Karpas-422 (cell line): ENCODE measurements at regions not wholly inside any gene's neighbourhood (a gene's known extent, or its start where the extent isn't known, plus 50 kb on each side); places are given as distances from the start of the nearest gene placed in this dataset.

Experiments used
- DNase-seq: peaks from one replicate; pipeline ENCODE4 v3.0.0-alpha.2; 2015
- H2AFZ ChIP-seq: fragments of 200-600 bp; sonication (generic); 2 replicates; pipeline ENCODE4 v1.6.1; 2014; ENCODE audit warnings: antibody characterized with exemption, low read length, mixed read lengths
- H3K27ac ChIP-seq: fragments of 200-600 bp; sonication (generic); 2 replicates; pipeline ENCODE4 v1.5.1; 2014; ENCODE audit warnings: mild to moderate bottlenecking, low read length, moderate library complexity
- H3K27me3 ChIP-seq: fragments of 200-600 bp; sonication (generic); 2 replicates; pipeline ENCODE4 v1.6.1; 2014; ENCODE audit warnings: low read length, mixed read lengths
- H3K36me3 ChIP-seq: fragments of 200-600 bp; sonication (generic); 2 replicates; pipeline ENCODE4 v1.6.1; 2014; ENCODE audit warnings: low read length, mixed read lengths; ENCODE audit not compliant: insufficient read depth
- H3K4me1 ChIP-seq: fragments of 200-600 bp; sonication (generic); 2 replicates; pipeline ENCODE4 v1.6.1; 2014; ENCODE audit warnings: mild to moderate bottlenecking, low read length, mixed read lengths
- H3K4me2 ChIP-seq: fragments of 200-600 bp; sonication (generic); 2 replicates; pipeline ENCODE4 v1.6.1; 2014; ENCODE audit warnings: low read length, low read depth, mild to moderate bottlenecking; ENCODE audit not compliant: poor library complexity, severe bottlenecking
- H3K4me3 ChIP-seq: fragments of 200-600 bp; sonication (generic); 2 replicates; pipeline ENCODE4 v1.5.1; 2014; ENCODE audit warnings: mild to moderate bottlenecking, antibody characterized with exemption, low read length, mixed read lengths
- H3K79me2 ChIP-seq: fragments of 200-600 bp; sonication (generic); 2 replicates; pipeline ENCODE4 v1.6.1; 2014; ENCODE audit warnings: mild to moderate bottlenecking, low read length, mixed read lengths
- H3K9ac ChIP-seq: fragments of 200-600 bp; sonication (generic); 2 replicates; pipeline ENCODE4 v1.6.0; 2014; ENCODE audit warnings: low read length
- H3K9me2 ChIP-seq: fragments of 200-600 bp; sonication (generic), shearing (Covaris generic); replicated peaks from 2 replicates; pipeline ENCODE4 v1.6.0; 2014; ENCODE audit warnings: mild to moderate bottlenecking, low read length, moderate library complexity; ENCODE audit not compliant: insufficient read depth
- H3K9me3 ChIP-seq: fragments of 300-700, 200-600 bp; sonication (generic); 2 replicates; pipeline ENCODE4 v1.6.1; 2014; ENCODE audit warnings: low read length, mixed read lengths
- H4K20me1 ChIP-seq: fragments of 200-600 bp; sonication (generic); 2 replicates; pipeline ENCODE4 v1.6.1; 2014; ENCODE audit warnings: mild to moderate bottlenecking, antibody characterized with exemption, low read length, low read depth; ENCODE audit not compliant: insufficient read depth

DNA sequence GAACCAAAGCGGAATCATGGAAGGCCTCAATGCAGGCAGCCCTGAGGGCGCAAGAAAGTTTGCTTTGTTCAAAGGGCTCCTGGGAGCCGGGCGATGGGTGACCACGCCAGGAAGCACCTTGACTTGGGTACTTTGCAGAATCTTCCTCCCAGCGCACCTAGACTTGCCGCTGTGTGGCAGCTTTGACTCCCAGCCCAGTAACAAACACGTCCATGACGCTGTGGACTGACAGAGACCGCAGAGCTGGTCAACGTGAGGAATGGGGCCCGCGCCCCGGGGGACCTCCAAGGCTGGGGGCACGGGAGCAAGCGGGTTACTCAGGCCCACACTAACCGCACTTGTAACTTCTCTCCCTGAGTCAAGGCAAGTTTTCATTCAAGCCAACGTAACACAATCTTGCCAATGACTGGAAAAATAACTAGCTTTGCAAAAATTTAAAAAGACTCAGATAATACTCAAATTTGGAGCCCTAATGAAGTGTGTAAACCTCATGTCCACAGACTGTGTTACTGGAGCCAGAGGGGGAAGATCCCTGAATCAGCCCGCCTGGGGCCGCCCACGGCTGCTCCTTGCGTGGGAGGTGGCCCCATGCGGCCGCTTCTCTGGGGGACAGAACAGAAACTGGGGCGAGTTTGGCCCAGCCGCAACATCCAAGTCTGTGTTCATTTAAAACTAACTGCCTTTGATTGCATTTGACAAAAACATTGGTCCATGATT lies 130.8 kb downstream of the DNAJB6 start:
- Histone ChIP-seq H3K4me3 (no peak overlapping the region), H2AFZ (no peak overlapping the region), H4K20me1 (no peaks in the 10 kb centered on the region), H3K9ac (no peak overlapping the region), H3K79me2 (no peaks in the 10 kb centered on the region), H3K4me1 (no peaks in the 10 kb centered on the region), H3K27ac (no peak overlapping the region), H3K4me2 (no peak overlapping the region), H3K9me2 (no peaks in the 10 kb centered on the region), H3K9me3 (no peaks in the 10 kb centered on the region), H3K27me3 (no peaks in the 10 kb centered on the region), H3K36me3 (no peaks in the 10 kb centered on the region)
- DNase-seq, result no peak

DNA sequence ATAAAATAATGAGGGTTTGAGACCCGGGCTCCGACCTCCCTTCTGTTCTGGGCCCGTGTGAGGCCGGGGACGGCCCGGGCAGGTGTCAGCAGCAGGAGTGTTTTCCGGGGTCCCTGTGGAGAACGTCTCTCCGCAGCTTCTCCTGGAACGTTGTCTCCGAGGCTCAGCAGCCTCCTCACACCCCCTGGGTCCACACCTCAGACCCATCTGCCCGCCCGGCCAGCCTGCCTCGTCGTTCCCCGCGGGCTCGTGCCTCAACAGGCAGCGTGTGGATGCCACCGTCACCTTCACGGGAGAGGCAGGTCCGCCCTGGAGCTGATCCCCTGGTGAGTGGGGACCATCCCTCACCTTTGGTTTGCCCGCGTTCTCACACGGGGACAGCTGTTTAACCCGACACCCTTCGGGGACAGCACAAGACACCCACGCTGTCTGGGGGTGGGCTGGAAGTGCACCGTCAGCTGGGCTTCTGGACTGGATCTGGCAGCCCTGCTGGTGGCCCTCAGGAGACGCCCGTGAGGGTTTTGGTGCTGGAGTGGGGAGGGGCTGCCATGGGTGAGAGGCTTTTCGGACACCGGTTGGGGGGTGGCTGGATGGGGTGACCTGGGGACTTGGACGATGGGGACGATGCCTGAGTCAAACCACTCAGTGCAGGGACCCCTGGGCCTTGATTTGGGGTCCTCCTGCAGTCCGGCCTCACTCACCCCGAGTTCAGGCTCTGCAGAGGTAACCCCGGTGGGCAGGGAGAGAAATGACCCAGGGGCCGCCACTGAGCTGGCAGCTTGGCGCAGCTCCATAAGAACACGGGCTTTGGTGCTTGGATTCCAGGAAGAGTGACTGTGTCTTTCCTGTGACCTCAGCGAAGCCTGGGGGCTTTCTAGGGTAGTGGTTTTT lies 131.7 kb downstream of the DNAJB6 start:
- no peak for DNase-seq
- Histone ChIP-seq H3K4me3 (no peak overlapping the region), H3K9ac (no peak overlapping the region), H3K4me1 (no peaks in the 10 kb centered on the region), H3K79me2 (no peaks in the 10 kb centered on the region), H2AFZ (no peak overlapping the region), H3K9me3 (no peaks in the 10 kb centered on the region; the same call in 1 of the 2 replicates), H4K20me1 (no peaks in the 10 kb centered on the region), H3K4me2 (no peak overlapping the region), H3K36me3 (no peaks in the 10 kb centered on the region), H3K9me2 (no peaks in the 10 kb centered on the region), H3K27ac (no peak overlapping the region), H3K27me3 (no peaks in the 10 kb centered on the region; the same call in 1 of the 2 replicates)

DNA sequence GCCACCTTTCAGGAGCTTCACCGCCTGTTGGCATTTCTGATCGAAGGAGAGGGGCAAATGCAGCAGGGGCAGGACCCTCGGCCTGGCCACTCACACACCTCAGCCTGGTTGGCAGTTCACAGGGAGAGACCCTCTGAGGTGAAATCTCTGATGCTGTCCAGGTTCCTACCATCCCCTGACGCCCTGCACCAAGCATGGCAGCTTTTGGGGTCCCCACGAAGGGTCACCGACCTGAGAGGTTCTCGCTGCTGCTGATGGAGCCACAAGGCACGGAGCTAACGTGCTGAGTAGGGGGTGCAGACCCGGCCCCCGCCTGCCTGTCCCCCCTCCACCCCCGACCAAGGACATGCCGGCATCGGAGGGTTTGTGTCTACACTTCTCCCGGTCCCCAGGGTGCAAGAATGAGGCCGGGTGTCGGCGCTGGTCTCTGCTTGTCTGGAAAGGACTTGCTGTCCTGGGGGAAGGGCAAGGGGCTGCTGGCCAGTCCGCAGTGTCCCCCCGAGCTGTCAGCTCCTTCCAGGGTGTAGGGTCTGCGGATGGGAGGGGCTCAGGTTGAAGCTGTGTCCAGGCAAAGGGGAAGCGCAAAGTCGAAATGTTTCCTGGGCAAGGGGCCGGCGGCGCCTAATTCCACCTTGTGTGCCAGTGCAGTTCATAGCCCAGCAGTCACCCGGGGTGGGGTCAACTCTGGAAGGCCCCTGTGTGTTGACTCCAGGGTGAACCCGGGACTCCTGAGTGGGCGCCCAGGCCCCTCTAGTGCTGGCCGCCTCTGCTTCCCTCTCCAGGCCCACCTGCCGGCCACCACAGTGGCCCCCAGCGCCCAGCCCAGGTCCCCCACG lies 132.6 kb downstream of the DNAJB6 start:
- H3K27me3 ChIP-seq, result no peaks in the 10 kb centered on the region; the same call in 1 of the 2 replicates
- no peak for DNase-seq
- H3K27ac ChIP-seq, result no peak overlapping the region
- H3K9me2 ChIP-seq, result no peaks in the 10 kb centered on the region
- H3K4me1 ChIP-seq, result no peaks in the 10 kb centered on the region
- H3K9me3 ChIP-seq, result no peaks in the 10 kb centered on the region; the same call in 1 of the 2 replicates
- H2AFZ ChIP-seq, result no peak overlapping the region
- H3K36me3 ChIP-seq, result no peaks in the 10 kb centered on the region
- no peaks in the 10 kb centered on the region for H3K79me2 ChIP-seq
- no peak overlapping the region for H3K4me3 ChIP-seq
- no peak overlapping the region for H3K4me2 ChIP-seq
- no peaks in the 10 kb centered on the region for H4K20me1 ChIP-seq
- H3K9ac ChIP-seq, result no peak overlapping the region

DNA sequence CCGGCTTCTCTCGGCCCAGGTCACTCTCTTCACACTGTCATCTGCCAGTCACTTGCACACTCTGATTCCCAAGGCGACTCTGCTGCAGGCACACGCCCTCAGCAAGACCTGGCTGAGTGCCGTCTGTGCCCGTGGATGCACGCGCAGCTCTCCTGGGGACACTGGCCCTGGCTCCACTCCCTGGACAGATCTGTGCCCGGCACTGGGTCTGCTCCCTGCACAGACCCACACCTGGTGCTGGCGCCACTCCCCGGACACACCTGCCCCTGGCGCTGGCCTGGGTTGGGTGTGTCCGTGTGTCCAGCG lies 133.2 kb downstream of the DNAJB6 start:
- H3K4me1 ChIP-seq, result no peaks in the 10 kb centered on the region

DNA sequence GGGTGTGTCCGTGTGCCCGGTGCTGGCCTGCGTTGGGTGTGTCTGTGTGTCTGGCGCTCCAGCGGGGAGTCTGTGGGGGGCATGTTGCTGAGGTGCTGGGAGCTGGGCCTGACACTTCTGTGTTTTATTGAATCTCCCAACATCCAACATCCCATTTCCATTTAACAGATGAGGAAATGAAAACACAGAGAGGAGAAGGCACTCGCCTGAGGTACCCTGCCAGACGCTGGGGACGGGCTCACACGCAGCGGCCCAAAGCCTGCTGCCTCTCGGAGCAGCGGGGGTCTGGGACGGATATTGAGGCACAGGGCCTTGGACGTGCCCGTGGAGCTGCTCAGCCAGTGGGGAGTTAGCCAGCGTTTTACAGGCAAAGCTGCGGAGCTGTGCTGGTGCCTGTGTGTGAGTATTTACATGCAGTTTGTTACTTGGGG lies 133.9 kb downstream of the DNAJB6 start:
- no peak overlapping the region for H3K27ac ChIP-seq
- H3K79me2 ChIP-seq, result no peaks in the 10 kb centered on the region

More for the DNA sequence above, 133.2 kb downstream of the DNAJB6 start:
- Histone ChIP-seq H3K4me2 (no peak overlapping the region), H3K9ac (no peak overlapping the region), H2AFZ (no peak overlapping the region), H3K79me2 (no peaks in the 10 kb centered on the region), H3K9me3 (no peaks in the 10 kb centered on the region; the same call in 1 of the 2 replicates), H4K20me1 (no peaks in the 10 kb centered on the region), H3K4me3 (no peak overlapping the region), H3K27me3 (no peaks in the 10 kb centered on the region; the same call in 1 of the 2 replicates), H3K9me2 (no peaks in the 10 kb centered on the region), H3K27ac (no peak overlapping the region), H3K36me3 (no peaks in the 10 kb centered on the region)
- DNase-seq, result no peak

DNA sequence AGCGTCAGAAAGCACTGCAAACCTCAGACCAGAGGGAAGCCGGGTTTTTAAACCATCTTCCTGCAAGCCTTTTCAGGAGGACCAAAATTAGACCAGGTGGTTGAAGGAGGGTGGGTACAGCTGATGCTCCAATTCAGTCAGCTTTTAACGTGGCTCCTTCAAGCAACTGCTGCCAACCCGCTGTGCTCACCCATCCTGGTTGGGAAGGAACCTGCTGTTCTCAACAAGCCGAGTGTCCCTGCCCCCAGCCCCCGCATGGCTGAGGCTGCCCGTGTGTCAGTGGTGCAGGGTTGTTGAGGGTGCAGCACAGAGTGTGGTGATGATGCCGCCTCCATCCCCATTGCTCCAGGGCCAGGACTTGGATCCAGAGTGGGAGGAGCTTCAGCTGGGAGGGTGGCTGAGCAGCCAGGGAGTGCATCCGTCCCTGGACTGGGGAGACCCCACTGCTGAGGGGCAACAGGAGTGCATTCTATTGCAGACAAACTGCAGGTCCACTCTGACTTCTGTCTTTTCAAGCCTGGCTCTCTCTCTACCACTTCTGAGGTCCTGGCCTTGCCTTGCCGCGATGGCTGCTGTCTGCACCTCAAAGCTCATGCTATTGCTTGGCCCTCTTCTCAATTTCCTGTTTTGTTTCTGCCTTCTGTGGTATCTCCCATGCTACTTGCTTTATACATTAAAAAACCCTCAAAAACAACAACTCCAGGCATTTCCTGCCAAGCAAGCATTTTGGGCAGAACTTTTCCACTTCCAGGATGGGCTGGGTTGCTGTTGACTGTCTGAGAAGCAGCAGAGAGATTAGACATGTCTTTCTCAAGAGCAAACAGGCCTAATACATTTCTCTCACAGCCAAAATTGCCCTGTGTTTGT lies 134.7 kb downstream of the DNAJB6 start:
- Histone ChIP-seq H3K27ac (no peak overlapping the region), H3K36me3 (no peaks in the 10 kb centered on the region), H3K9me3 (no peaks in the 10 kb centered on the region; the same call in 1 of the 2 replicates), H2AFZ (no peak overlapping the region), H3K79me2 (no peaks in the 10 kb centered on the region), H3K4me1 (no peaks in the 10 kb centered on the region), H3K9ac (no peak overlapping the region), H3K4me2 (no peak overlapping the region), H3K9me2 (no peaks in the 10 kb centered on the region), H4K20me1 (no peaks in the 10 kb centered on the region), H3K4me3 (no peak overlapping the region), H3K27me3 (no peaks in the 10 kb centered on the region; the same call in 1 of the 2 replicates)
- DNase-seq, result no peak

More for the DNA sequence above, 133.9 kb downstream of the DNAJB6 start:
- Histone ChIP-seq H3K4me2 (no peak overlapping the region), H4K20me1 (no peaks in the 10 kb centered on the region), H3K4me1 (no peaks in the 10 kb centered on the region), H2AFZ (no peak overlapping the region), H3K4me3 (no peak overlapping the region), H3K27me3 (no peaks in the 10 kb centered on the region; the same call in 1 of the 2 replicates), H3K9ac (no peak overlapping the region), H3K9me3 (no peaks in the 10 kb centered on the region; the same call in 1 of the 2 replicates), H3K9me2 (no peaks in the 10 kb centered on the region), H3K36me3 (no peaks in the 10 kb centered on the region)
- DNase-seq, result no peak

DNA sequence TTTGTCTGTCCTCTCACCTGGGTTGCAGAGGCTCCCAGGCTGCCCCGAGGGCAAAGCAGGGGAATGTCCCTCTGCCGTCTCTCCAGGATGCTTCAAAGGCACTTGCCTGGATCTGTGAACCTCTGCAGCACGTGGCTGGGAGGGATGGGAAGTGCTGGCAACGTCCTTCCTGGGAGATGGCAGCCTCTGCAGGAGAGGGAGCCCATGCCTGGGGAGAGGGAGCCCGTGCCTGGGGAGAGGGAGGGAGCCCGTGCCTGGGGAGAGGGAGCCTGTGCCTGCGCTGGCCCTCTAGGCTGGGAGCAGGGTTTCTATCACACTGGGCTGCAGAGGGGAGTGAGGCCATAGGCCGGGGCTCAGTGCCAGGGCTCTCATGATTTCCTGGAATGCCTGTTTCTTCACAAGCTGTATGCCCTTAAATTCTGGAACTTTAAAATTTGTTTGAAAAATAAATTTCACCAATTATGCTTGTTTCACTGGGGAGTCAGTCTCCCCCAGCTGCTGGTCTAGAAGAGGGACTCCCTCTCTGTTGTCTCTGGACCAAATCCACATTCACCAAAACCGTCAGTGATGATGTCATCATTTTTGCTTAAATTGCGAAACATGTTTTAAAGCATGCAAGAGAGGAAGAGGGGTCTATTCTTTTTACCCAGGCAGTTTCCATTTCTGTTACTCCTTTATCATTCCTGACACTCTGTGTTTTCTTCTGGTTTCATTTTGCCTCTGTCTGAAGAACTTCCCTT lies 135.7 kb downstream of the DNAJB6 start:
- Histone ChIP-seq H3K4me3 (no peak overlapping the region), H3K27ac (no peak overlapping the region), H3K4me1 (no peaks in the 10 kb centered on the region)

More for the DNA sequence above, 135.7 kb downstream of the DNAJB6 start:
- Histone ChIP-seq H4K20me1 (no peaks in the 10 kb centered on the region), H3K27me3 (no peaks in the 10 kb centered on the region; the same call in 1 of the 2 replicates), H3K9ac (no peak overlapping the region), H3K36me3 (no peaks in the 10 kb centered on the region), H3K9me2 (no peaks in the 10 kb centered on the region), H2AFZ (no peak overlapping the region), H3K4me2 (no peak overlapping the region), H3K79me2 (no peaks in the 10 kb centered on the region), H3K9me3 (no peaks in the 10 kb centered on the region; the same call in 1 of the 2 replicates)
- DNase-seq, result no peak
